Sigmoid colon (tissue), 4 donors: ENCODE measurements at regions not wholly inside any gene's neighbourhood (a gene's known extent, or its start where the extent isn't known, plus 50 kb on each side); places are given as distances from the start of the nearest gene placed in this dataset.

Source experiments
- POLR2AphosphoS5 ChIP-seq, 4 donors: sonication (generic); formaldehyde crosslinking; IDR thresholded peaks; one replicate each; pipeline ENCODE4 v1.6.1; 2017; ENCODE audit warnings: antibody characterized with exemption in 4 of 4
- TF ChIP-seq, protein P1 (sequence below), 4 experiments: fragments of 450-650 bp in 3 of 4; fragments of 200-600 bp in 1 of 4; IDR thresholded peaks; one replicate each; pipeline ENCODE4 v1.5.1; 2016 to 2019; ENCODE audit warnings: antibody characterized with exemption in 4 of 4, mild to moderate bottlenecking in 3 of 4, moderate library complexity in 2 of 4

- no peak for TF ChIP-seq POLR2AphosphoS5 (IDR thresholded peaks at IDR 0.05)
- TF ChIP-seq, protein P1, sequence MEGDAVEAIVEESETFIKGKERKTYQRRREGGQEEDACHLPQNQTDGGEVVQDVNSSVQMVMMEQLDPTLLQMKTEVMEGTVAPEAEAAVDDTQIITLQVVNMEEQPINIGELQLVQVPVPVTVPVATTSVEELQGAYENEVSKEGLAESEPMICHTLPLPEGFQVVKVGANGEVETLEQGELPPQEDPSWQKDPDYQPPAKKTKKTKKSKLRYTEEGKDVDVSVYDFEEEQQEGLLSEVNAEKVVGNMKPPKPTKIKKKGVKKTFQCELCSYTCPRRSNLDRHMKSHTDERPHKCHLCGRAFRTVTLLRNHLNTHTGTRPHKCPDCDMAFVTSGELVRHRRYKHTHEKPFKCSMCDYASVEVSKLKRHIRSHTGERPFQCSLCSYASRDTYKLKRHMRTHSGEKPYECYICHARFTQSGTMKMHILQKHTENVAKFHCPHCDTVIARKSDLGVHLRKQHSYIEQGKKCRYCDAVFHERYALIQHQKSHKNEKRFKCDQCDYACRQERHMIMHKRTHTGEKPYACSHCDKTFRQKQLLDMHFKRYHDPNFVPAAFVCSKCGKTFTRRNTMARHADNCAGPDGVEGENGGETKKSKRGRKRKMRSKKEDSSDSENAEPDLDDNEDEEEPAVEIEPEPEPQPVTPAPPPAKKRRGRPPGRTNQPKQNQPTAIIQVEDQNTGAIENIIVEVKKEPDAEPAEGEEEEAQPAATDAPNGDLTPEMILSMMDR (IDR thresholded peaks at IDR 0.05) = no peak
Observed at GRCh38 chr4:187726485-187726884, 269.1 kb upstream of the ZFP42 start.
